NT2/D1 (cell line): ENCODE measurements at regions not wholly inside any gene's neighbourhood (a gene's known extent, or its start where the extent isn't known, plus 50 kb on each side); places are given as distances from the start of the nearest gene placed in this dataset.
"Not testable (repeated sequence)": the region's sequence is repeated elsewhere in the genome, so short reads cannot be mapped to it uniquely, and the experiment has no call there.

ENCODE experiments used
- DNase-seq: peaks from one replicate; pipeline ENCODE4 v3.0.0-alpha.2; 2011; ENCODE audit warnings: low read depth, low spot score
- H3K27me3 ChIP-seq: 2 replicates; pipeline ENCODE4 v1.6.0; 2011; ENCODE audit warnings: mild to moderate bottlenecking; ENCODE audit not compliant: insufficient read length, insufficient read depth
- H3K36me3 ChIP-seq: 2 replicates; pipeline ENCODE4 v1.6.1; 2011; ENCODE audit warnings: mild to moderate bottlenecking, low read length, mixed read lengths; ENCODE audit not compliant: insufficient read depth, insufficient read length
- H3K4me1 ChIP-seq: 2 replicates; pipeline ENCODE4 v1.5.1; 2011; ENCODE audit not compliant: insufficient read depth, insufficient read length
- H3K4me3 ChIP-seq: 2 replicates; pipeline ENCODE4 v1.5.1; 2011; ENCODE audit warnings: low read depth; ENCODE audit not compliant: insufficient read length
- H3K9ac ChIP-seq: 2 replicates; pipeline ENCODE4 v1.6.0; 2011; ENCODE audit warnings: low read depth; ENCODE audit not compliant: insufficient read length
- H3K9me3 ChIP-seq: 2 replicates; pipeline ENCODE4 v1.5.1; 2011; ENCODE audit warnings: mild to moderate bottlenecking, low read length; ENCODE audit not compliant: insufficient read depth
- SUZ12 ChIP-seq: IDR thresholded peaks from 2 replicates; pipeline ENCODE4 v1.6.1; 2011; ENCODE audit not compliant: insufficient read length, insufficient read depth; ENCODE audit errors: extremely low read depth
- YY1 ChIP-seq: IDR thresholded peaks from 2 replicates; pipeline ENCODE4 v1.6.1; 2011; ENCODE audit not compliant: insufficient read length, insufficient read depth
- ZNF274 ChIP-seq: IDR thresholded peaks from 2 replicates; pipeline ENCODE4 v1.6.1; 2011; ENCODE audit warnings: mild to moderate bottlenecking, low read depth, low read length

DNA sequence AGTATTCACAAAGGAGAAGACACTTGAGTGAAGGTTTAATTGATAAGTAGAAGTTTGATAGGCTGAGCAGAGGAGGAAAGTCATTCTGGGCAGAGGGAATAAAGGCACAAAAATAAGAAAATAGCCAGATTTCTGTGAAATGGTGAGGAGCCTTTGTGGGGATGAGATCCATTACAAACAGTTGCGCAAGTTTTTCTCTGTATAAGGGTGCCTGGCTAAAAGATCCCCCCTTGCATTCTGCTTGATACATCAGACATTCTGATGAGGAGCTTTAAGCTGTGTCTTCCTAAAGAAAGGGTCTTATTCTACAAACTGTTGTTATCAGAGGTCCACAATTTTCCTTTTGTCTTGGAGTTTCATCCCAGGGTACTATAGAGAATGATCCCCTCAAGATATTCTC lies 112.0 kb downstream of the ARHGAP36 start:
- H3K9me3 ChIP-seq = no peaks in the 10 kb centered on the region
- TF ChIP-seq SUZ12 = no peak
- no peak for TF ChIP-seq ZNF274
- no peak for TF ChIP-seq YY1
- H3K4me1 ChIP-seq = no peaks in the 10 kb centered on the region
- H3K9ac ChIP-seq = no peak overlapping the region
- H3K27me3 ChIP-seq = no peaks in the 10 kb centered on the region
- H3K36me3 ChIP-seq = no peaks in the 10 kb centered on the region
- no peak for DNase-seq
- H3K4me3 ChIP-seq = no peak overlapping the region

DNA sequence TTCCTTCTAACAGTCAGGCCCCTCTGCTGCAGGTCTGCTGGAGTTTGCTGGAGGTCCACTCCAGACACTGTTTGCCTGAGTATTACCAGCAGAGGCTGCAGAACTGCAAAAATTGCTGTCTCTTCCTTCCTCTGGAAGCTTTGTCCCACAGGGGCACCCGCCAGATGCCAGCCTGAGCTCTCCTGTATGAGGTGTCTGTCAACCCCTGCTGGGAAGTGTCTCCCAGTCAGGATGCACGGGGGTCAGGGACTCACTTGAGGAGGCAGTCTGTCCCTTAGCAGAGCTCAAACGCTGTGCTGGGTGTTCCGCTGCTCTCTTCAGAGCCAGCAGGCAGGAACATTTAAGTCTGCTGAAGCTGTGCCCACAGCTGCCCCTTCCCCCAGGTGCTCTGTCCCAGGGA lies 105.5 kb downstream of the ARHGAP36 start:
- H3K9ac ChIP-seq, DNase-seq, H3K27me3 ChIP-seq, H3K36me3 ChIP-seq, H3K4me3 ChIP-seq, H3K9me3 ChIP-seq, H3K4me1 ChIP-seq: not testable (repeated sequence)

DNA sequence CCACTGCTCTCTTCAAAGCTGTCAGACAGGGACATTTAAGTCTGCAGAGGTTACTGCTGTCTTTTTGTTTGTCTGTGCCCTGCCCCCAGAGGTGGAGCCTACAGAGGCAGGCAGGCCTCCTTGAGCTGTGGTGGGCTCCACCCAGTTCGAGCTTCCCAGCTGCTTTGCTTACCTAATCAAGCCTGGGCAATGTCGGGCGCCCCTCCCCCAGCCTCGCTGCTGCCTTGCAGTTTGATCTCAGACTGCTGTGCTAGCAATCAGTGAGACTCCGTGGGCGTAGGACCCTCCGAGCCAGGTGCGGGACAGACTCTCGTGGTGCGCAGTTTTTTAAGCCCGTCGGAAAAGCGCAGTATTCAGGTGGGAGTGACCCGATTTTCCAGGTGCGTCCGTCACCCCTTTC lies 99.5 kb downstream of the ARHGAP36 start:
- peak overlapping the region; percentile 11 for H3K4me3 ChIP-seq
- H3K4me1 ChIP-seq, H3K9me3 ChIP-seq, H3K27me3 ChIP-seq, H3K9ac ChIP-seq, DNase-seq, H3K36me3 ChIP-seq: not testable (repeated sequence)

DNA sequence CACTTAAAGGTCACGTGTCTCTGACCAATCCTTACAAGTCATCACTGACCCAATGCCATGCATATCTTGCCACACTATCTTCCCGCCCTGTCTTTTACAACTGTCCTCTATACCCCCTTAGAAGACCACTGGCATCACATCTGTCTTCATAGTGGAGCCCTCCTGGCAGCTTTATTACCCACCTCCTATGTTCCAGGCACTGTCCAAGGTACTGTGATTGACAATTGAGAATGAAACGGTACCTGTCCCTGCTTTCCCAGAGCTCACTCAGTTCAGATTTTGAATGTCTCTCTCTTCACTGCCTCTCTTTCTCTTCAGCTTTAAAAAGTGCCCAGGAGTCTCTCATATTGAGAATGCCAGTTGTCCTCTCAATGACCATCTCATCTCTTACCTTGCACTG lies 88.6 kb downstream of the ARHGAP36 start:
- Histone ChIP-seq H3K9me3 (no peaks in the 10 kb centered on the region), H3K9ac (no peak overlapping the region), H3K36me3 (no peaks in the 10 kb centered on the region), H3K4me3 (no peak overlapping the region), H3K27me3 (no peaks in the 10 kb centered on the region), H3K4me1 (no peaks in the 10 kb centered on the region)
- no peak for DNase-seq
- TF ChIP-seq ZNF274 (no peak), YY1 (no peak), SUZ12 (no peak)
